ENCODE measurements at regions not wholly inside any gene's neighbourhood (a gene's known extent, or its start where the extent isn't known, plus 50 kb on each side); places are given as distances from the start of the nearest gene placed in this dataset.

GRCh38 chr14:27006570-27006969, 408.7 kb upstream of the NOVA1 start:
- no peak for DNase-seq

GRCh38 chr14:27008187-27008586, 410.4 kb upstream of the NOVA1 start:
- DNase-seq, result no peak

DNA sequence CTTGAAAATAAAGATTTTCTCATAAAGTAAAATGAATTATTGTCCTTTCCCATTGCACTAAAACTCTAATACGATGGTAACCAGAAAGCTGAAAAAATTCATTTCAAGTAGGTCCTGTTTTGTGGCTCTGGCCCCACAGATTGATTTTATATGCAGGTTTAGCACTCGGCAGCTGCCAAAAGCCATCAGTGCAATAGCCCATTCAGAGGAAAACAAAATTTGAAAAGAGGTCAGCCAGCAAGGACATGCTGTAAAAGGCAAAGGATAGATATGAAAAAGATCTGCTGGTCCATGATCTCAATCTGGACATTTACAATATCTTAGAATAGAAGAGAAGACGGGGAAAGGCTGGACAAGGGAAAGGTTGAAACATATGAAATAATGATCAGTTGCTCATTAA, 414.8 kb upstream of the NOVA1 start:
- DNase-seq, result no peak

- no peak for DNase-seq
Observed at GRCh38 chr14:27013678-27014077, 415.8 kb upstream of the NOVA1 start.

GRCh38 chr14:27015065-27015464, 417.2 kb upstream of the NOVA1 start:
- DNase-seq, result no peak

DNA sequence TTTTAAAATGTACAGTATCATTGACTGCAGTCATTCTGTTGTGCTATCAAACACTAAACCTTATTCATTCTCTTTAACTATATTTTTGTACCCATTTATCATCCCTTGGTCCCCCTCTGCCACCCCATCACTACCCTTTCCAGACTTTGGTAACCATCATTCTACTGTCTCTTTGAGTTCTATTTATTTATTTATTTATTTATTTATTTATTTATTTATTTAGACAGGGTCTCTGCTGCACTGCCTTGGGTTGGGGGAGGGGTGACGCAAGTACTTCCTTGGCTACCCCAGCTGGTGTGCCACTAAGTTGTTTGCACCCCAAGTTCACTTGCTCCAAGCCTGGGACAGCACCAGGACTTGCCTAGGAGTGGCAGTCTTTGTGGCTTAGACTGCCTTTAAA, 427.8 kb upstream of the NOVA1 start:
- DNase-seq, result no peak

DNA sequence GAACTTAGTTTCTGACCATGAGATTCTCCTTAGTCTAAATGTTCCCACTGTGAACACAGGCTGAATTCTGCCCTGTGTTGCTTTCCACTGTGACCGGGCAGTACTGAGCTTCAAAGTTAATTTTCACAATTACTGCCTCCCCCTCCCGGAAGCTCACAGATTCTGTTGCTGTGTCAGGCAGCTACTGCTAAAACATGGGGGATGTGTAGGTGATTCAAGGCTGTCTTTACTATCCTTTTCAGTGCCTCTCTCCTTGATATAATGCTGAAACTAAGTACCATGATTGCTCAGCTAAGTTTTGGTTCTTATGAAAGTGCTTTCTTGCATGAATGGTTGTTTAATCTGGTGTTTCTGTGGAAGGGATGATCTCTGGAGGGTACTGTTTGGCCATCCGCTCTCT, 428.3 kb upstream of the NOVA1 start:
- DNase-seq, result no peak

- DNase-seq, result no peak
Observed at GRCh38 chr14:27040552-27040951, 442.7 kb upstream of the NOVA1 start.

DNA sequence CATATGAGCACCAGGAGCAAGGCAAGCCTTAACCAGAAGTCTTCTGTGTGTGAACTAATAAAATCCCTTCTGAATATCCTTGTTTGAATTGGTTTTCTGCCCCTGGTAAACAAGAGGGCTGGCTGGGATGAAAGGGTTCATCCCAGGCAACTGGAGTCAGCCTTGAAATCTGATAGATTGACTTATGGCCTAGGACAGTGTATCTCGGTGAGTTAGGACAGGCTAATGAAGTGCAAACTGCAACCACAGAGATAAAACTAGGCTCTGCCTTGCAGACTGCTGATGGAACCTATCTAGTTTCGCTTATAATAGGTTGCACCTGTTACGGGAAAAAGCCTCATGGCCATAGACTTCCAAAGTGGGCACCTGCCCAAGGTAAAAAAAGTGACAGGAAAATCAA, 451.9 kb upstream of the NOVA1 start:
- DNase-seq, result no peak

- no peak for DNase-seq
Observed at GRCh38 chr14:27050208-27050607, 452.4 kb upstream of the NOVA1 start.

GRCh38 chr14:27056586-27056985, 458.8 kb upstream of the NOVA1 start:
- no peak for DNase-seq

DNA sequence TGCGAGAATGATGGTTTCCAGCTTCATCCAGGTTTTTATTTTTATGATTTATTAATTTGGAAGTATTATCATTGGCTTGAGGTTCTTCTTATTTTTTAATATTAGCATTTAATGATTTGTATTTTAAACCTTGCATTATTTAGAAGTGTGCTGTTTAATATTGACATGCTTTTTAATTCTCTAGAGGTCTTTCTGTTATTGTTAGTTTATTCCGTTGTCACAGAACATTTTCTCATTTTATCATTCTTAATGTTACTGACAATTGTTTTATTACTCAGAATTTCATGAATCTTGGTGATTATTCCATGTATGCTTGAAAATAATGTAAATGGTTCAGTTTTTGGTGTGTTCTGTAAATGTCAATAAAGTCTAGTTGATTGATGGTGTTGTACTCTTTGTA, 463.5 kb upstream of the NOVA1 start:
- DNase-seq, result no peak

DNA sequence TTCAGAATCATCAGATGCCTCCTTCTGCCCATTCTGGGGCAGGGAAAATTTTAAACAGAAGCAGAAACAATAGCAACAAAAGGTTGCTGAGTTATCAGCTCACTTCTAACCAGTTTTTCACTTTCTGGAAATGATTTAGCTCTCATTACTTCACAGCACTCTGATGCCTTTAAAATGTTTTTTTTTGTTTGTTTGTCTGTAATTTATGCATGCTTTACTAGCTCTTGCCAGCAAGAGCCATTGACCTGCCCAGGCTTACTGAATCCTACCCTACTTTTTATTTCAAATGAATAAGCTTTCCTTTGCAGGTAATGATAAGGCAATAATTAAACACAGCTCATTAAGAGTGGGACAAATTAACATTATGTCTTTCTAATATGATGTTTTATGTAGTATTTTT, 466.1 kb upstream of the NOVA1 start:
- no peak for DNase-seq

DNA sequence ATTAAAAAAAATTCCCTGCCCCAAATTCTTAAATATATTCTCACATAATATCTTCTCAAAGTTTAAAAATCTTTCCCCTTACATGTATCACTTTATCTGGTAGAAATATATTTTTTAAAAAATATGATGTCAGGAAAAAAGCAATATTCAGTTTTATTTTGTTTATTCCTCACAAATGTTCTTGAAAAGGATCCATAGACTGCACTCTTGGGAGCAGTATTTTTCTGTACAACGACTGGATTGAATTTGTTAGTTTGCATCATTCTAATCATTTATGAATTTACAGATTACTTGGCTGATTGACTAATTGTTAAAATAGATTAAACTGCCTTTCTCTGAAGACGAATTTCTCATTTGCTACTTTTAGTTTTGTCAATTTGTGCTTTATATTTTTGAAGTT, 468.1 kb upstream of the NOVA1 start:
- no peak for DNase-seq

- DNase-seq, result no peak
Observed at GRCh38 chr14:27067961-27068360, 470.1 kb upstream of the NOVA1 start.

- no peak for DNase-seq
Observed at GRCh38 chr14:27072589-27072988, 474.8 kb upstream of the NOVA1 start.

- DNase-seq, result no peak
Observed at GRCh38 chr14:27075503-27075902, 477.7 kb upstream of the NOVA1 start.

GRCh38 chr14:27077214-27077613, 479.4 kb upstream of the NOVA1 start:
- no peak for DNase-seq

GRCh38 chr14:27077710-27078109, 479.9 kb upstream of the NOVA1 start:
- no peak for DNase-seq

DNA sequence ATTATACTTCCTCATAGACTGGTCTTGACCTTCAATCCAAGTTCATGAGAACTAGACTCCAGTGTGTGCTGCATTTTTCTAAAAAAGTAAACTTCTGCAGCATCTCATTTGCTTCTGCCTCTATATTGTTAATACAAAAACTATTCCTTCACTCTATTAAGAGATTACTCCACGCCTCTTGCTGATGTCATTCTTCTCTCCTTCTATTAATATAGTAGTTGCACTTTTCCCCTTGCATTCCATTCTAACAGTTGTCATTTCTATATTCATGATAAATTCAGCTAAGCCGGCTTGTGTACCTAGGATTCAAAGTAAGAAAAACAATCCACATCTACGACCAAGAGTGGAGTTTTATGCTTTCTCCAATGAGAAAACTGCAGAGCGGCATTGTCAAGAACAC, 480.4 kb upstream of the NOVA1 start:
- no peak for DNase-seq

DNA sequence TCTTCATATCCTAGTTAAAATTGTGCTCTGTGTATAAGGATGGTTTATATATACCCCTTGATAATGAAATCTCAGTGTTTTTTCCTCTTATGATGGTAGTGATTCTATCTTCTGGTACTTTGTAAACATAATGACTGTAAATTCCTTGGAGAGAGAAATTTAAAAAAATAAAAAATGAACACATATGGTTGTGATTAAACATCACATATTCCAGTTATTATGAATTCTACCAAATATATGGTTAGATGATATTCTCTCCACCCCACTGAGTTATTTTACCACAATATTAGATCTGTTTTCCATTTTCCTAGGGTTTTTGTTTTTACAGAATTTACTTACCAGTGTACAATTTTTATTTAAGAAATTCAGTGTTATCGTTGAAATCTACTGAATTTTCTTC, 481.9 kb upstream of the NOVA1 start:
- no peak for DNase-seq

DNA sequence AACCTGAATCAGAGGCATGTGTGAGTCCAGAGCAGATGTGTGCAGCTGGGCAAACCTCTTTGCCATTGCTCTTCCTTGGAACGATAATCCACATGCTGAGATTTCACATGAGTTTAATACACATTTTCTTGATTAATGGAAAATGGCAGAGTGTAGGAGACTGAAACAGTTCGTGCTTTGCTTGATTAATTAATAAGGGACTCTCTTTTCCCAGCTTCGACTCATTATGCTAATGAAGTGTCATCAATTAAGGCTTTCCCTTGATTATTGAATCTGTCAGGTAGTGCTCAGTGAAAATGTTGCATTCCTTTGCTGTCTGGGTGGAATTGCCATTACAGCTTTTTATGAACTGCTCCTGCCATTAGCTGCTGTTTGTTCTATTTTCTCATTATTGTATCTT, 487.7 kb upstream of the NOVA1 start:
- no peak for DNase-seq

DNA sequence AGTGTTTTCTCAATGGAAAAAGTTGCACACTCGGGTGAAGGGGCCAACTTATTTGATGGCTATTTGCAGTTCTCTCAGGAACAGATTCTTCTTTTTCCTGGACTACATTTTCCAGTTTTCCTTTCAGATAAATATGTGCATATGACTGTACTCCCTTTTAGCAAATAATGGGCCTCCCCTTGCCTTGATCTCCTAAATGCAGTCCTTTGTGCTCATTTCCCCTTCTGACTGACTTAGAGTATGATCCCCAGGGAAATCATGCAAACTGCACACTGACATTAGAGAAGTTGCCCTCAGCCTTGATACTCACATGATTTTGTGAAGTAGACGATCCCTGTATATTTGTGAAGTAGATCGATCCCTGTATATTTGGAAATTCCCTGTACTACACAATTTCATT, 492.9 kb upstream of the NOVA1 start:
- DNase-seq, result no peak

DNA sequence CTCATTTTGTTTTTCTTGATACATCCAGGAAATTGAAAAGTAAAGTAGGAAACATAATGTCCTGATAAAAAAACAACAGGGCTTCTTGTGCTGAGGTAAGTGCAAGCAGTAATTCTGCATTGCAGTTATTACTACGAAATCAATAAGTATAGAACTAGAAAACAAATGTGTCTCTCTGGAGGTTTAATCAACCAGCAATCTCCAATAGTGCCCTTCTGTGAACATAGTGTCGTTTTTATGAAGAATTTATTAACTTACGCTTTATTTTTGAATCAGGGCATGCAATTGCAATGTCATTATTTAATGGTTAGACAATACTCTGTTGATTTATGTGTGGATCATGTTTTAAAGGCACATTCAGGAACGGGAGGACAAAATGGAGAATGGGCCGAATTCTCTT, 494.1 kb upstream of the NOVA1 start:
- no peak for DNase-seq

- DNase-seq, result no peak
Observed at GRCh38 chr14:27096091-27096490, 498.3 kb upstream of the NOVA1 start.

GRCh38 chr14:27098451-27098850, 500.6 kb upstream of the NOVA1 start:
- no peak for DNase-seq

Measured in KG1 (cell line).